Gastroesophageal sphincter (tissue), 3 donors: ENCODE measurements at regions not wholly inside any gene's neighbourhood (a gene's known extent, or its start where the extent isn't known, plus 50 kb on each side); places are given as distances from the start of the nearest gene placed in this dataset.

ENCODE experiments used
- CTCF ChIP-seq, 4 experiments: fragments of 200-600 bp in 2 of 4; fragments of 450-650 bp in 2 of 4; sonication (generic) in 1 of 4; IDR thresholded peaks; one replicate each; pipeline ENCODE4 v1.5.1; 2017 to 2019; ENCODE audit warnings: antibody characterized with exemption in 4 of 4, mild to moderate bottlenecking in 2 of 4, moderate library complexity in 2 of 4
- POLR2A ChIP-seq, 2 donors: fragments of 450-650 bp; IDR thresholded peaks; one replicate each; pipeline ENCODE4 v1.6.1; 2017; ENCODE audit warnings: antibody characterized with exemption in 2 of 2, mild to moderate bottlenecking in 2 of 2, moderate library complexity in 1 of 2
- POLR2AphosphoS5 ChIP-seq: sonication (generic); formaldehyde crosslinking; IDR thresholded peaks from one replicate; pipeline ENCODE4 v1.6.1; 2017; ENCODE audit warnings: antibody characterized with exemption

DNA sequence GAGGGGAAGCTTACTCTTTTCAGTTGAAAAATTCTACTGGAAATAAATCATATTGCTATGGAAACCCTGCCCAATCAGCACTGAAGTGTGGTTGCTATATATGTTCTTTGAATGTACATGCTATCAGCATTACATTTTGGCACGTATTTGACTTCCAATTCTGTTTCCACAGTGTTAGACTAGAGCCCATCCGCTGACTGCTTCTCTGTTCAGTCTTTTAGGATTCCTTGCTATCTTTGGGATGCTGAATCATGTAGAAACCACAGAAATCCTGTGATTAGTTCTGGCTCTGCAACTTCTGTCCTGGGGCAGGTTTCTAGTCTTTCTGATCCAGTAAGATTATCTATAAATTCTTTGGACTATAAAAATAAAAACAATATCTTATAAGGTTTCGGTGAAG is 128.2 kb upstream of the SLC7A14 start:
- TF ChIP-seq CTCF (IDR thresholded peaks at IDR 0.05) (no peak), POLR2A (IDR thresholded peaks at IDR 0.05) (no peak), POLR2AphosphoS5 (no peak)
